ENCODE measurements at regions not wholly inside any gene's neighbourhood (a gene's known extent, or its start where the extent isn't known, plus 50 kb on each side); places are given as distances from the start of the nearest gene placed in this dataset.

DNA sequence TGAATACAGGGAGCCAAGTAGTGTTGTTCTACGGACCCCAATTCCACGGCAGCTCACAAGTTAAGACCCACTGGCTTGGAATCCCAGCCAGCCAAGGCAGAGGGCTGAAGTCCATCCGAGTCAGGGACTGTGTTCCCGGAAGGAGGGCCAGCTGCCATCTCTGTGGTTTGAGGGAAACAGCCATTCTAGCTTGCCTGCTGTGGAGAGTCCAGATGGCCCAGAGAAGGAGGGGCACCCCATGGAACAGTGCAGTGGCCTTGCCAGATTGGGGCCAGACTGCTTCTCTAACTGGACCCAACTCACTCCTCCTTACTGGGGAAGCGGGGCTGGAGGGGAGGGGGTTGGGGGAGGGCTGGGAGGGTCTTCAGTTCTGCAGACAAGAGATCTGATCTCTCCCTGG, 156.4 kb downstream of the FAM181B start:
- no peak overlapping the region for H3K27ac ChIP-seq (ENCODE audit: low read depth in 2 of 2, low read length in 2 of 2)
- TF ChIP-seq, protein P1, sequence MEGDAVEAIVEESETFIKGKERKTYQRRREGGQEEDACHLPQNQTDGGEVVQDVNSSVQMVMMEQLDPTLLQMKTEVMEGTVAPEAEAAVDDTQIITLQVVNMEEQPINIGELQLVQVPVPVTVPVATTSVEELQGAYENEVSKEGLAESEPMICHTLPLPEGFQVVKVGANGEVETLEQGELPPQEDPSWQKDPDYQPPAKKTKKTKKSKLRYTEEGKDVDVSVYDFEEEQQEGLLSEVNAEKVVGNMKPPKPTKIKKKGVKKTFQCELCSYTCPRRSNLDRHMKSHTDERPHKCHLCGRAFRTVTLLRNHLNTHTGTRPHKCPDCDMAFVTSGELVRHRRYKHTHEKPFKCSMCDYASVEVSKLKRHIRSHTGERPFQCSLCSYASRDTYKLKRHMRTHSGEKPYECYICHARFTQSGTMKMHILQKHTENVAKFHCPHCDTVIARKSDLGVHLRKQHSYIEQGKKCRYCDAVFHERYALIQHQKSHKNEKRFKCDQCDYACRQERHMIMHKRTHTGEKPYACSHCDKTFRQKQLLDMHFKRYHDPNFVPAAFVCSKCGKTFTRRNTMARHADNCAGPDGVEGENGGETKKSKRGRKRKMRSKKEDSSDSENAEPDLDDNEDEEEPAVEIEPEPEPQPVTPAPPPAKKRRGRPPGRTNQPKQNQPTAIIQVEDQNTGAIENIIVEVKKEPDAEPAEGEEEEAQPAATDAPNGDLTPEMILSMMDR (IDR thresholded peaks at IDR 0.05; ENCODE audit: borderline replicate concordance, extremely low read depth, insufficient read depth) = no peak
- DNase-seq = no peak
- no peaks in the 10 kb centered on the region for H3K9me3 ChIP-seq (ENCODE audit: control insufficient read depth in 2 of 3, insufficient read depth in 1 of 3, low read length in 3 of 3)
- H3K4me3 ChIP-seq (ENCODE audit: low read length in 3 of 3) = no peak overlapping the region
- no peak overlapping the region for H3K9ac ChIP-seq (ENCODE audit: low read length in 3 of 3)
- H3K27me3 ChIP-seq (ENCODE audit: control insufficient read depth, insufficient read depth, low read length) = no peaks in the 10 kb centered on the region
- H3K4me1 ChIP-seq (ENCODE audit: control insufficient read depth in 2 of 3, insufficient read depth in 2 of 3, low read depth in 1 of 3, low read length in 3 of 3) = no peaks in the 10 kb centered on the region
- no peak for FAIRE-seq
- no peaks in the 10 kb centered on the region for H3K36me3 ChIP-seq (ENCODE audit: control insufficient read depth in 2 of 3, insufficient read depth in 3 of 3, low read length in 3 of 3)
- intact Hi-C loops (cut with DNase I) = no loop called here

- Histone ChIP-seq H3K36me3 (ENCODE audit: control insufficient read depth in 2 of 3, insufficient read depth in 3 of 3, low read length in 3 of 3) (no peaks in the 10 kb centered on the region), H3K27me3 (ENCODE audit: control insufficient read depth, insufficient read depth, low read length) (no peaks in the 10 kb centered on the region), H3K27ac (ENCODE audit: low read depth in 2 of 2, low read length in 2 of 2) (no peak overlapping the region), H3K4me1 (ENCODE audit: control insufficient read depth in 2 of 3, insufficient read depth in 2 of 3, low read depth in 1 of 3, low read length in 3 of 3) (no peaks in the 10 kb centered on the region), H3K9me3 (ENCODE audit: control insufficient read depth in 2 of 3, insufficient read depth in 1 of 3, low read length in 3 of 3) (no peaks in the 10 kb centered on the region), H3K9ac (ENCODE audit: low read length in 3 of 3) (no peak overlapping the region), H3K4me3 (ENCODE audit: low read length in 3 of 3) (no peak overlapping the region)
- intact Hi-C loops (cut with DNase I) = no loop called here
- DNase-seq (no peak), FAIRE-seq (no peak)
- TF ChIP-seq, protein P1 (IDR thresholded peaks at IDR 0.05; ENCODE audit: borderline replicate concordance, extremely low read depth, insufficient read depth) = no peak
These were observed 172.8 kb downstream of the FAM181B start for GRCh38 chr11:82560836-82561235.

DNA sequence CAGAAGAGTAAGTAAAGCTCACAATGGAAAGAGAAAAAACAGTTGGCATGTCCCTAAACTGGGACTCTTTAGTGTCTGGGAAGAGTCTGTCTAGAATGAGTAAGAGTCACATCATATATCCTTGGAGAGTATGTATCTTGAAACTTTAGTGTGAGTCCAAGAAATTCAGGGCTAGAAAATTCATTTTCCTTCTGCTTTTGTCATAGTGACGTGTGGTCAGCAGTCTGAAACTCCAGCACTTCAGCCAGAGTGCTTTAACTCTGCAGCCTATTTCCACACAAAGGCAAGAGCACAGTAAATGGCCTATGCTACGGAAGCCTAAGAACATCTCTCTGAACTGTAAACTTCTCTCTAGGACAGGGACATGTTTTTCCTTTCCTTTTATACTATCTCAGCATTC, 174.1 kb downstream of the FAM181B start:
- no peaks in the 10 kb centered on the region for H3K4me1 ChIP-seq (ENCODE audit: control insufficient read depth in 2 of 3, insufficient read depth in 2 of 3, low read depth in 1 of 3, low read length in 3 of 3)
- H3K9ac ChIP-seq (ENCODE audit: low read length in 3 of 3) = no peak overlapping the region
- FAIRE-seq (no peak), DNase-seq (no peak)
- intact Hi-C loops (cut with DNase I) = no loop called here
- H3K36me3 ChIP-seq (ENCODE audit: control insufficient read depth in 2 of 3, insufficient read depth in 3 of 3, low read length in 3 of 3) = no peaks in the 10 kb centered on the region
- TF ChIP-seq, protein P1 (IDR thresholded peaks at IDR 0.05; ENCODE audit: borderline replicate concordance, extremely low read depth, insufficient read depth) = no peak
- H3K27ac ChIP-seq (ENCODE audit: low read depth in 2 of 2, low read length in 2 of 2) = no peak overlapping the region
- H3K27me3 ChIP-seq (ENCODE audit: control insufficient read depth, insufficient read depth, low read length) = no peaks in the 10 kb centered on the region
- H3K9me3 ChIP-seq (ENCODE audit: control insufficient read depth in 2 of 3, insufficient read depth in 1 of 3, low read length in 3 of 3) = no peaks in the 10 kb centered on the region
- H3K4me3 ChIP-seq (ENCODE audit: low read length in 3 of 3) = no peak overlapping the region

- H3K4me3 ChIP-seq (ENCODE audit: low read length in 3 of 3) = no peak overlapping the region
- H3K9me3 ChIP-seq (ENCODE audit: control insufficient read depth in 2 of 3, insufficient read depth in 1 of 3, low read length in 3 of 3) = no peaks in the 10 kb centered on the region
- no peak for DNase-seq
- no peak overlapping the region for H3K27ac ChIP-seq (ENCODE audit: low read depth in 2 of 2, low read length in 2 of 2)
- no peaks in the 10 kb centered on the region for H3K4me1 ChIP-seq (ENCODE audit: control insufficient read depth in 2 of 3, insufficient read depth in 2 of 3, low read depth in 1 of 3, low read length in 3 of 3)
- no peak overlapping the region for H3K9ac ChIP-seq (ENCODE audit: low read length in 3 of 3)
- H3K36me3 ChIP-seq (ENCODE audit: control insufficient read depth in 2 of 3, insufficient read depth in 3 of 3, low read length in 3 of 3) = no peaks in the 10 kb centered on the region
- no peaks in the 10 kb centered on the region for H3K27me3 ChIP-seq (ENCODE audit: control insufficient read depth, insufficient read depth, low read length)
- FAIRE-seq = no peak
- intact Hi-C loops (cut with DNase I) = no loop called here
- TF ChIP-seq, protein P1 (IDR thresholded peaks at IDR 0.05; ENCODE audit: borderline replicate concordance, extremely low read depth, insufficient read depth) = no peak
These were observed 176.4 kb downstream of the FAM181B start for GRCh38 chr11:82557274-82557673.
